ENCODE measurements at regions not wholly inside any gene's neighbourhood (a gene's known extent, or its start where the extent isn't known, plus 50 kb on each side); places are given as distances from the start of the nearest gene placed in this dataset.

GRCh38 chr2:58638256-58638805, 397.2 kb upstream of the FANCL start:
- ChIA-PET CTCF (no interaction called here), POLR2A (no interaction called here)
- intact Hi-C loops (cut with micrococcal nuclease), result no loop called here
- DNase-seq, result no peak
- Mint-ChIP-seq H3K27me3 (peaks cover 1% of the 10 kb centered on the region), H3K4me1 (ENCODE audit: low read depth) (no peaks in the 10 kb centered on the region), H3K9me3 (no peaks in the 10 kb centered on the region), H3K36me3 (no peaks in the 10 kb centered on the region), H3K27ac (no peak overlapping the region), H3K4me3 (no peak overlapping the region)

GRCh38 chr2:58636872-58637271, 395.7 kb upstream of the FANCL start:
- ChIA-PET CTCF (no interaction called here), POLR2A (no interaction called here)
- no peak overlapping the region for H3K27ac Mint-ChIP-seq
- no peaks in the 10 kb centered on the region for H3K27me3 Mint-ChIP-seq
- no peaks in the 10 kb centered on the region for H3K36me3 Mint-ChIP-seq
- no peaks in the 10 kb centered on the region for H3K9me3 Mint-ChIP-seq
- no peak for DNase-seq
- intact Hi-C loops (cut with micrococcal nuclease), result no loop called here
- no peaks in the 10 kb centered on the region for H3K4me1 Mint-ChIP-seq (ENCODE audit: low read depth)
- no peak overlapping the region for H3K4me3 Mint-ChIP-seq

GRCh38 chr2:58635801-58636375, 394.8 kb upstream of the FANCL start:
- DNase-seq, result no peak
- POLR2A ChIA-PET, result no interaction called here

DNA sequence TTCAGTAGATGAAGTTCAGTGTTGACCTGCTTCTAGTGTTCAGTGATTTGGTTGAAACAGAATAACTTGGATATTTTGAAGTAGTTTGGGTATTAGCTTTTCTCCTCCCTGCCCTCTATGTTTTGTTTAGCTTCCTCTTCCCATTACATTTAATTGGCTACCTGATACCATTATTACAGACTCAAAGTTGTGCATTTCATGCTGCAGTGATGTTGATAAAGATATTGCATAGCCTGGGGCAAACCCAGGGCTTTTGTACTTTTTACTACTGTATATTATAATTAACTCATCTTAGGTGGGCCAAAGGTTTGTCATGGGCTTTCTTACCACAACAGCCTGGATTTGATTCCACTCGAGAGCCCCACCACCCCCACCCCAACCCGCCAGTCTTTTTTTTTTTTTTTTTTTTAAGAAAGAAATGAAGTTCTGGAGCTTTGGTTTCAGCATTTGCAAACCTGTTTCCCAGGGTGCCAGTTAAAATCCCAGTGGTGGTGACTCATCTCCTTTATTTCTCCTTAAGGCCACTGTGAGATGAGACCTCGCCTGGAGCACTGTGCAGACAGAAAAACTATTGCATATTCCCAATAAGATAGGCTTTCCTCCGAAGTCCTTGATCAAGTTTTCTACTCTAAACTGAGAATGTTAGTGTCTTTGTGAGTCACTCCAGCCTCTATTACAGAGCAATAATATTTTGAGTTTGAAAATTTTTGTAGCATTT, 393.7 kb upstream of the FANCL start:
- no peaks in the 10 kb centered on the region for H3K9me3 Mint-ChIP-seq
- no peak overlapping the region for H3K4me3 Mint-ChIP-seq
- intact Hi-C loops (cut with micrococcal nuclease), result no loop called here
- H3K27me3 Mint-ChIP-seq, result no peaks in the 10 kb centered on the region
- CTCF ChIA-PET, result no interaction called here
- no peak for DNase-seq
- no peaks in the 10 kb centered on the region for H3K36me3 Mint-ChIP-seq
- H3K27ac Mint-ChIP-seq, result no peak overlapping the region
- POLR2A ChIA-PET, result no interaction called here
- H3K4me1 Mint-ChIP-seq (ENCODE audit: low read depth), result no peaks in the 10 kb centered on the region

More at GRCh38 chr2:58635801-58636375, 394.8 kb upstream of the FANCL start:
- Mint-ChIP-seq H3K36me3 (no peaks in the 10 kb centered on the region), H3K27me3 (no peaks in the 10 kb centered on the region), H3K4me1 (ENCODE audit: low read depth) (no peaks in the 10 kb centered on the region), H3K9me3 (no peaks in the 10 kb centered on the region), H3K4me3 (no peak overlapping the region), H3K27ac (no peak overlapping the region)
- intact Hi-C loops (cut with micrococcal nuclease), result no loop called here
- CTCF ChIA-PET, result no interaction called here

DNA sequence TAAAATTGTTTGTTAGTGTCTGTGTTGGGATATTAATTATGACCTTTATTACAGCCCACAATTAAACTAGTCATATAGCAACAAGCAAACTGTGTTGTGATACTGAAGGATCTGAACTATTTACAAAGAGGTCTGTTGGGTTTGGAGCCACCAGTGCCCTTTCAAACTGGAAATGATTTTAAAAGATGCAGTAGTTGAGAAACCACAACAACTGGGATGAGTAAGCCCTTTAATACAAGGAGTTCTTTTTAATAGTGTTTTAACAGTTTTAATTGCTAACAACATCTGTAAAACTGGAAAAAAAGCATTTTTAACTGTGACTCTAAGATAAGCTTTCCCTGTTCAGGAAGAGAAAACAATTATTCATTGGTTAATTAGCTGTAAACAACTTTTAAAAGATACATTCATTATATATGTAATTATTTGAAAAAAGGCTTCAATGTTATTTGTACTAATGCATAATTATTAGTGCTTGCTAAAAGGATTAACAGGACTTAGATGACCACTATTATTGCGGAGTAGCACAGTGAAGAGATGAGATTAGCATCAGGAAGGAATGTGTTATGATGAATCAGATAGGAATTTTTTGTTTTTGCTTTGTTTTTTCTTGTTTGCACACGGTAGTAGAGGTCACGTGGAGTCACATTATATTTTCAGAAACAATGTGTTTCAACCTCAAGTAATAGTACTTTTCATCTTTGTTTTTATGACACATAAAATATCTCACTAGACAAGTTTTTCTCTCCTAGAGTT, 392.7 kb upstream of the FANCL start:
- Mint-ChIP-seq H3K27me3 (no peaks in the 10 kb centered on the region), H3K36me3 (no peaks in the 10 kb centered on the region), H3K4me1 (ENCODE audit: low read depth) (no peaks in the 10 kb centered on the region), H3K4me3 (no peak overlapping the region), H3K9me3 (no peaks in the 10 kb centered on the region), H3K27ac (no peak overlapping the region)
- ChIA-PET CTCF (no interaction called here), POLR2A (no interaction called here)
- intact Hi-C loops (cut with micrococcal nuclease), result no loop called here
- no peak for DNase-seq

- H3K27ac Mint-ChIP-seq, result no peak overlapping the region
- H3K36me3 Mint-ChIP-seq, result no peaks in the 10 kb centered on the region
- H3K27me3 Mint-ChIP-seq, result no peaks in the 10 kb centered on the region
- H3K9me3 Mint-ChIP-seq, result no peaks in the 10 kb centered on the region
- no peak overlapping the region for H3K4me3 Mint-ChIP-seq
- ChIA-PET POLR2A (no interaction called here), CTCF (no interaction called here)
- no peaks in the 10 kb centered on the region for H3K4me1 Mint-ChIP-seq (ENCODE audit: low read depth)
- no peak for DNase-seq
- intact Hi-C loops (cut with micrococcal nuclease), result no loop called here
Observed at GRCh38 chr2:58631986-58632385, 390.9 kb upstream of the FANCL start.

DNA sequence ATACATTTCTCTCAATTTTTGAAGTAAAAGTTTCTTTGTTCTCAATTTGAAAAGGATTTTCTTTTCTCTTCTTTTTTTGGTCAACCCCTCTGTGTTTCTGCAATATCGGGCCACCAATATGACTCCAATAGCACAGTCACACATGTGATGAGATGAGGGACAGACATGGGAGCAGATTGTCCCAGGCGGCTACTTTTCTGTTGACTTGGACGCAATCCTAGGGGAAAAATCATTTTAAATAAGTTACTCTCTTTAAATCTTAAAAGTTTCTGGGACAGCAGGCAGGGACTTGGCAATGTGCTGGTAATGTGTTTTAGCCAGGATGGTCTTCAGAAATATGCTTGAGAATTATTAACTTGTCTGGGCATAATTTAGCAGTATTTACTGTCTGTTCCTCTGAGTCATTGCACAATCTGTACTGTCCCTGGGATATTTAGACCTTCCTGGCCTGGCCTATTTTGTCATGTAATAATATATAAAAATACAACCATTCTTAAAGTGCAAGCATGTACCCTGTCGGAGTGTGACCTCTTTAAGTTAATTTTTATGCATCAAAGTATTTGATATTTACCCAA, 388.5 kb upstream of the FANCL start:
- no peak overlapping the region for H3K27ac Mint-ChIP-seq
- H3K9me3 Mint-ChIP-seq, result no peaks in the 10 kb centered on the region
- CTCF ChIA-PET, result no interaction called here
- DNase-seq, result no peak
- intact Hi-C loops (cut with micrococcal nuclease), result no loop called here
- POLR2A ChIA-PET, result no interaction called here
- H3K36me3 Mint-ChIP-seq, result no peaks in the 10 kb centered on the region
- no peaks in the 10 kb centered on the region for H3K4me1 Mint-ChIP-seq (ENCODE audit: low read depth)
- H3K27me3 Mint-ChIP-seq, result no peaks in the 10 kb centered on the region
- no peak overlapping the region for H3K4me3 Mint-ChIP-seq

- CTCF ChIA-PET, result no interaction called here
- H3K9me3 Mint-ChIP-seq, result no peaks in the 10 kb centered on the region
Observed at GRCh38 chr2:58620896-58621295, 379.8 kb upstream of the FANCL start.

DNA sequence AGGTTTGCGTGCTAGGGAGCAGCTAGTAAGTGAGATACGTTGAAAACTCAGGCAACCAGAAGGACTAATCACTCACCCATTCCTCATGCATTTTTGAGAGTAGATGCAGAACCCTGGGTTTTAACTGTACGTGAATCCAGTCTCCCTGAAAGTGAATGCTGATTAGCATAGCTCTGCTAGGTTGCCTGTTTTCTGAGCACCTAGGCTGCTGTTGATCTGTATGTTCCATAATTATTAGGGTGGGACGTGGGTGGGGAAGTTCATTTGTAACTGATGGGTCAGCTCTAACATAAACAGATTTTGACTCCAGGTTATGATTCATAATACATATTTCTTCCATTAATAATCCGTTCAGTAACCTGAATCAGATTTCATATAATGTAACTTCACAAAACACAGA, 379.0 kb upstream of the FANCL start:
- Mint-ChIP-seq H3K36me3 (no peaks in the 10 kb centered on the region), H3K9me3 (no peaks in the 10 kb centered on the region), H3K27ac (no peak overlapping the region), H3K4me3 (no peak overlapping the region), H3K27me3 (peaks cover 2% of the 10 kb centered on the region), H3K4me1 (ENCODE audit: low read depth) (no peaks in the 10 kb centered on the region)
- intact Hi-C loops (cut with micrococcal nuclease), result no loop called here
- ChIA-PET CTCF (no interaction called here), POLR2A (no interaction called here)
- DNase-seq, result no peak

More at GRCh38 chr2:58620896-58621295, 379.8 kb upstream of the FANCL start:
- Mint-ChIP-seq H3K27ac (no peak overlapping the region), H3K36me3 (no peaks in the 10 kb centered on the region), H3K4me1 (ENCODE audit: low read depth) (no peaks in the 10 kb centered on the region), H3K4me3 (no peak overlapping the region), H3K27me3 (peaks cover 2% of the 10 kb centered on the region)
- no peak for DNase-seq
- POLR2A ChIA-PET, result no interaction called here
- intact Hi-C loops (cut with micrococcal nuclease), result no loop called here

- DNase-seq, result no peak
- intact Hi-C loops (cut with micrococcal nuclease), result no loop called here
- H3K27ac Mint-ChIP-seq, result no peak overlapping the region
- CTCF ChIA-PET, result no interaction called here
- POLR2A ChIA-PET, result no interaction called here
- H3K36me3 Mint-ChIP-seq, result no peaks in the 10 kb centered on the region
- H3K4me3 Mint-ChIP-seq, result no peak overlapping the region
- H3K4me1 Mint-ChIP-seq (ENCODE audit: low read depth), result no peaks in the 10 kb centered on the region
- H3K9me3 Mint-ChIP-seq, result no peaks in the 10 kb centered on the region
- peaks cover 2% of the 10 kb centered on the region for H3K27me3 Mint-ChIP-seq
Observed at GRCh38 chr2:58616961-58617360, 375.8 kb upstream of the FANCL start.

DNA sequence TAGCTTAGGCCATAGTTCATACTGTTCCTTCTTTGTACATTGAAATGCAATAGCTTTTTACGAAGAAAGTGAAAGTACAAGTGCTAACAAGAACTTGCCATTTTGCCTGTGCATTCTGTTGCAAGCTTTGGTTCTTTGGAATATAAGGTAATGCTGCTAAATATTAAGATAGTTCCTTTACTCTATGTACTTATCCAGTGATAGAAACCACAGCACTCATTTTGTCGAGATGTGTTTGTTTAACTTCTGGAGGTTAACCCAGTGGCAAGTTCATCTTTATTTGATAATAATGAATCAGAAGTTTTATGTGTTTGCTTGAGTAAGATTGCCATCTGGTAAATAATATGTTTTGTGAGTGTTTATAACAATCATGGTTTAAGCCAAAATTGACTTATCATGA, 373.1 kb upstream of the FANCL start:
- intact Hi-C loops (cut with micrococcal nuclease), result no loop called here
- Mint-ChIP-seq H3K9me3 (no peaks in the 10 kb centered on the region), H3K4me1 (ENCODE audit: low read depth) (no peaks in the 10 kb centered on the region), H3K27me3 (peaks cover 3% of the 10 kb centered on the region), H3K27ac (no peak overlapping the region), H3K36me3 (no peaks in the 10 kb centered on the region), H3K4me3 (no peak overlapping the region)
- CTCF ChIA-PET, result no interaction called here
- POLR2A ChIA-PET, result no interaction called here
- DNase-seq, result no peak

DNA sequence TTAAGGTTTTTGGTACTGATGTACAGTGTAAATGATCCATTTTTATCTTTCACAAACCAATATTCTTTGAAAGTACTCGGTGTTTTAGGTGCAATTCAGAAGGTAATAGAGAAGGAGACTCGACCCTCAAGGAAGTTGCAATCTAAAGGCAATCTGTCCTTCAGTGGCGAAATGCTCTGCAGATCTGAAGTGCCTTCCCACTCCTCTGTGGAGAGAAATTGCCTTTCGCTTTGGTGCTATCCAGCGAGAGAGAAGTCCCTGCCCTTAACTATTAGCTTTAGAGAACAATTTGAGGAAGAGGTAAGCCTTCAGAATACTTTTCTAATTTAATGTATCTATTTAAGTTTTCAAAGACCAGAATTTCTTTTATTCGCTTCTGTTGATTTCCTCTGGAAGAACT, 371.8 kb upstream of the FANCL start:
- Mint-ChIP-seq H3K27me3 (peaks cover 3% of the 10 kb centered on the region), H3K9me3 (no peaks in the 10 kb centered on the region), H3K4me3 (no peak overlapping the region), H3K36me3 (no peaks in the 10 kb centered on the region), H3K4me1 (ENCODE audit: low read depth) (no peaks in the 10 kb centered on the region), H3K27ac (no peak overlapping the region)
- ChIA-PET CTCF (no interaction called here), POLR2A (no interaction called here)
- intact Hi-C loops (cut with micrococcal nuclease), result no loop called here
- no peak for DNase-seq
